ENCODE measurements at regions not wholly inside any gene's neighbourhood (a gene's known extent, or its start where the extent isn't known, plus 50 kb on each side); places are given as distances from the start of the nearest gene placed in this dataset.

DNA sequence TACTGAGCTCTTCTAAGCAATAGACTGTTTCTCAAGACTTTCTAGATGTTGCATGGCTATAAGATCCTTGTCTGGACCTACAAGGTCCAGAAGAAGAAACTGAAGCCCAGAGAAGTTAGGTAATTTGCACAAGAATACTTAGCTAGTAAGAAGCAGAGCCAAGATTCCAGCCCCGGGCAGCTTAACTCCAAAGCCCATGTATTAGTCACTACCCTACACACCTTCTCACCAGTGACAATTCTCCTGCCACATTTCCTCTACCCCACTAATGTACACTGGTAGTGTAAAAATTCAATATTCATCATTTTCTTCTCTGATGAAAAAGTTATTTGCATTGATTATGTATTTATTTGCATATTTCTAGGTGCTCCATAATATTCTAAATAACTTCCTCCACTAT, 95.5 kb upstream of the CREB1 start:
- TF ChIP-seq, protein P1, sequence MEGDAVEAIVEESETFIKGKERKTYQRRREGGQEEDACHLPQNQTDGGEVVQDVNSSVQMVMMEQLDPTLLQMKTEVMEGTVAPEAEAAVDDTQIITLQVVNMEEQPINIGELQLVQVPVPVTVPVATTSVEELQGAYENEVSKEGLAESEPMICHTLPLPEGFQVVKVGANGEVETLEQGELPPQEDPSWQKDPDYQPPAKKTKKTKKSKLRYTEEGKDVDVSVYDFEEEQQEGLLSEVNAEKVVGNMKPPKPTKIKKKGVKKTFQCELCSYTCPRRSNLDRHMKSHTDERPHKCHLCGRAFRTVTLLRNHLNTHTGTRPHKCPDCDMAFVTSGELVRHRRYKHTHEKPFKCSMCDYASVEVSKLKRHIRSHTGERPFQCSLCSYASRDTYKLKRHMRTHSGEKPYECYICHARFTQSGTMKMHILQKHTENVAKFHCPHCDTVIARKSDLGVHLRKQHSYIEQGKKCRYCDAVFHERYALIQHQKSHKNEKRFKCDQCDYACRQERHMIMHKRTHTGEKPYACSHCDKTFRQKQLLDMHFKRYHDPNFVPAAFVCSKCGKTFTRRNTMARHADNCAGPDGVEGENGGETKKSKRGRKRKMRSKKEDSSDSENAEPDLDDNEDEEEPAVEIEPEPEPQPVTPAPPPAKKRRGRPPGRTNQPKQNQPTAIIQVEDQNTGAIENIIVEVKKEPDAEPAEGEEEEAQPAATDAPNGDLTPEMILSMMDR (IDR thresholded peaks at IDR 0.05) = no peak
- no peak for TF ChIP-seq POLR2A (IDR thresholded peaks at IDR 0.05)

Data from uterus (tissue), 2 donors.